ENCODE measurements at regions not wholly inside any gene's neighbourhood (a gene's known extent, or its start where the extent isn't known, plus 50 kb on each side); places are given as distances from the start of the nearest gene placed in this dataset.

GRCh38 chr6:40710626-40711330, 123.6 kb upstream of the LRFN2 start:
- no peak for TF ChIP-seq CTCF (IDR thresholded peaks at IDR 0.05)

DNA sequence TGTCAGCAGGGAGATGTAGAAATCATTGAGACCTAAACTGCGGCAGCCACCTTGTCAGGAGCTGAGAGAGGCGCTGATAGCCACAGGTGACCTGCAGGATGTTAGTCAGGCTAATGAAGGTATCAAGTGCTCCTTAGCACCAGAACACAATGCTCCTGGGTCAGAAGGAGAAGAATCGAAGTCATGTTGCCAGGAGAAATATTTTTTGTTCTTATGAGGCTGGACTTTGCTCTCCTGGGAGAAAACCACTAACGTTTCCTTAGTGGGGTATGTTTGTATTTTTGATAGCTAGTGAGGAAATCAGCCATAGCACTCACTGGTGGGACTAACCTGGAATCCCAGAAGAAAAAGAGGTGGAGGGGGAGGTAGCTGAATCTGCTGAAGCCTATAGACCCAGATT, 120.9 kb upstream of the LRFN2 start:
- TF ChIP-seq CTCF (IDR thresholded peaks at IDR 0.05), result no peak

- TF ChIP-seq CTCF (IDR thresholded peaks at IDR 0.05), result no peak
Measured at GRCh38 chr6:40706178-40706577, 119.0 kb upstream of the LRFN2 start.

- TF ChIP-seq CTCF (IDR thresholded peaks at IDR 0.05), result no peak
Measured at GRCh38 chr6:40705354-40705753, 118.2 kb upstream of the LRFN2 start.

DNA sequence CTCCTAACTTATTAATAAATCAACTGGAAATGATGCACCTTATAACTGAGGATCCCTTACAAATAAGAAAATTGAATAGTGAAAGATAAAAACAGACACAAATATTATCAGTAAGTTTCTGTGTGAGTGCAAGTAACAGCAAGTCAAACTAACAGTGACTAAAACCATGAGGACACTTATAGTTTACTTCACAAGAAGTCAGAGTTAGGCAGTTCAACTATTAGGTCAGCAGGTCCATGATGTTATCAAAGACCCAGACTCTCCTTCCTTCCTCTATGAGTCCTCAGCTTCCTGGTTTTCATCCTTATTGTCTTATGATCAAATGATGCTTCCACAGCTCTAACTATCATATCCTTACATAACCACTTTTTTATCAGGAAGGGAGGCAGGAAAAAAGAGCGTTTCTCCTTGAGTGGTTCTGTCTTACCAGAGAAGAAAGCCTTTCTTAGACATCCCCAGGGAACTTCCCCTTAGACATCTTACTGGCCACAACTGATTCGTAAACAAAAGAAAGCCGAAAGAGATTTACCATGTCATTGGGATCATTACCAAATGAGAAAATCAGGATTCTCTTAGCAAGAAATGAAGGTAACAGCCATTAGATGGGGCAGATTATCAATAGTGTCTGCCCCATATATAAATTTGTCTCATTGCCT, 114.3 kb upstream of the LRFN2 start:
- TF ChIP-seq CTCF (IDR thresholded peaks at IDR 0.05), result no peak

GRCh38 chr6:40700006-40700580, 112.9 kb upstream of the LRFN2 start:
- no peak for TF ChIP-seq CTCF (IDR thresholded peaks at IDR 0.05)

DNA sequence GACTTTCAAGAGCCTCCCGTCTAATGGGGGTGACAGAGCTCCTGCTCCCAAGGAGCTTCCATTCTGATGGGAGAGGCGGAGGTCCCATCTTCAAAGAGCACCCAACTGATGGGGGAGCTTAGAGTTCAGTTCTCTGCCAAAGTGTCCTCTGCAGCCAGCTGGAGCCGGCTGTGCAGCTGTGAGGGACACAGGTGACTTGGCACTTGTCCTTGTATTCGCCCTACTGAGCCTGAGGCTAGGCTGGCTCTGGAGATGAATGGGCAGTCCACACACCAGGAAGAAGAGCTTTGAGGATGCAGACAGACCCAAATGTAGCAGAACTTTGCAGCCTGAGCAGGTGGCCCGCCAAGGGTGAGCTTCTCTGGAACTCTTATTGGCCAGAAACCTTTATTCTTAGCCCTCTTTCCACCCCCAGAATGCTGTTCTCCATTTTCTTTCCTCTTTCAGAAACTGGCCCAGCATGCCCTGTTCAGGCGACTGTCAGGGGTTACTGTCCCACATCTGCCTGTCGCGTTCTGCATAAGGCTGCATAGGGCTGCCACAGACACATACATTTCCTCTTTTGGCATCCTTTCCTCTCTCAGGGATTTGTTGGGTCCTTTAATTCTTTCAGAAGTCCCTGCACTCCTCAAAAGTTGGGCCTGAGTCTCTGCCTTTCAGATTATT, 108.7 kb upstream of the LRFN2 start:
- no peak for TF ChIP-seq CTCF (IDR thresholded peaks at IDR 0.05)
